GM18861 (cell line): ENCODE measurements at regions not wholly inside any gene's neighbourhood (a gene's known extent, or its start where the extent isn't known, plus 50 kb on each side); places are given as distances from the start of the nearest gene placed in this dataset.

Experiments used
- ATAC-seq: cut with Tn5 transposase; IDR thresholded peaks from one replicate; pipeline ENCODE4 v1.9.1; 2021; ENCODE audit not compliant: unreplicated experiment

- no peak for ATAC-seq
Observed at GRCh38 chr10:4691301-4691700, 134.7 kb upstream of the AKR1E2 start.

GRCh38 chr10:4688601-4689000 lies 137.4 kb upstream of the AKR1E2 start:
- ATAC-seq, result peak; percentile 66

GRCh38 chr10:4688168-4688567 lies 137.8 kb upstream of the AKR1E2 start:
- ATAC-seq, result no peak

- no peak for ATAC-seq
Observed at GRCh38 chr10:4687397-4687796, 138.6 kb upstream of the AKR1E2 start.

GRCh38 chr10:4686644-4686996 lies 139.4 kb upstream of the AKR1E2 start:
- ATAC-seq, result no peak

- ATAC-seq, result no peak
Observed at GRCh38 chr10:4685904-4686643, 139.9 kb upstream of the AKR1E2 start.

- ATAC-seq, result no peak
Observed at GRCh38 chr10:4685491-4685890, 140.5 kb upstream of the AKR1E2 start.

GRCh38 chr10:4684434-4684833 lies 141.6 kb upstream of the AKR1E2 start:
- ATAC-seq, result no peak

- no peak for ATAC-seq
Observed at GRCh38 chr10:4683838-4684237, 142.2 kb upstream of the AKR1E2 start.

GRCh38 chr10:4683137-4683536 lies 142.9 kb upstream of the AKR1E2 start:
- no peak for ATAC-seq

- ATAC-seq, result no peak
Observed at GRCh38 chr10:4678951-4679671, 146.9 kb upstream of the AKR1E2 start.

- no peak for ATAC-seq
Observed at GRCh38 chr10:4678023-4678950, 147.7 kb upstream of the AKR1E2 start.

- ATAC-seq, result no peak
Observed at GRCh38 chr10:4677296-4678021, 148.5 kb upstream of the AKR1E2 start.

- ATAC-seq, result no peak
Observed at GRCh38 chr10:4676566-4676965, 149.4 kb upstream of the AKR1E2 start.

- no peak for ATAC-seq
Observed at GRCh38 chr10:4675808-4676207, 150.2 kb upstream of the AKR1E2 start.

- no peak for ATAC-seq
Observed at GRCh38 chr10:4673279-4674040, 152.5 kb upstream of the AKR1E2 start.

GRCh38 chr10:4672201-4672600 lies 153.8 kb upstream of the AKR1E2 start:
- no peak for ATAC-seq

- no peak for ATAC-seq
Observed at GRCh38 chr10:4671451-4672145, 154.4 kb upstream of the AKR1E2 start.

- ATAC-seq, result no peak
Observed at GRCh38 chr10:4670737-4671136, 155.3 kb upstream of the AKR1E2 start.

- no peak for ATAC-seq
Observed at GRCh38 chr10:4669585-4669984, 156.4 kb upstream of the AKR1E2 start.
